GM23338 (cell line): ENCODE measurements at regions not wholly inside any gene's neighbourhood (a gene's known extent, or its start where the extent isn't known, plus 50 kb on each side); places are given as distances from the start of the nearest gene placed in this dataset.

ENCODE experiments used
- ATAC-seq: fragments of 200-7000 bp; cut with Tn5 transposase; 3 replicates; pipeline ENCODE4 v1.9.1; 2020
- DNase-seq: peaks from one replicate; pipeline ENCODE4 v3.0.0-alpha.2; 2015; ENCODE audit warnings: low spot score
- H2AFZ ChIP-seq: fragments of 200-600 bp; sonication (generic); 2 replicates; pipeline ENCODE4 v1.8.0; 2016; ENCODE audit warnings: antibody characterized with exemption, mild to moderate bottlenecking, moderate library complexity
- H3F3A ChIP-seq: fragments of 200-600 bp; sonication (generic); replicated peaks from 2 replicates; pipeline ENCODE4 v1.8.0; 2017; ENCODE audit warnings: antibody characterized with exemption, mixed run types, low read depth
- H3K27ac ChIP-seq: fragments of 200-600 bp; sonication (generic); 2 replicates; pipeline ENCODE4 v1.6.1; 2016; ENCODE audit warnings: low read depth
- H3K27me3 ChIP-seq: fragments of 200-600 bp; sonication (generic); 2 replicates; pipeline ENCODE4 v1.8.0; 2016; ENCODE audit warnings: mild to moderate bottlenecking, mixed run types, moderate library complexity; ENCODE audit not compliant: insufficient read depth
- H3K36me3 ChIP-seq: fragments of 200-600 bp; sonication (generic); 2 replicates; pipeline ENCODE4 v1.8.0; 2016; ENCODE audit warnings: mild to moderate bottlenecking; ENCODE audit not compliant: insufficient read depth
- H3K4me1 ChIP-seq: fragments of 200-600 bp; sonication (generic); 2 replicates; pipeline ENCODE4 v1.8.0; 2016; ENCODE audit warnings: mild to moderate bottlenecking, moderate library complexity; ENCODE audit not compliant: insufficient read depth
- H3K4me2 ChIP-seq: fragments of 200-600 bp; sonication (generic); 2 replicates; pipeline ENCODE4 v1.7.1; 2017; ENCODE audit warnings: mixed run types
- H3K4me3 ChIP-seq: fragments of 200-600 bp; sonication (generic); 2 replicates; pipeline ENCODE4 v1.6.1; 2016; ENCODE audit warnings: mixed run types
- H3K79me2 ChIP-seq: fragments of 200-600 bp; sonication (generic); replicated peaks from 2 replicates; pipeline ENCODE4 v1.8.0; 2017; ENCODE audit warnings: mild to moderate bottlenecking; ENCODE audit not compliant: insufficient read depth
- H3K9me2 ChIP-seq: fragments of 200-600 bp; sonication (generic); 2 replicates; pipeline ENCODE4 v1.8.0; 2017; ENCODE audit not compliant: insufficient read depth
- H4K20me1 ChIP-seq: fragments of 200-600 bp; sonication (generic); replicated peaks from 2 replicates; pipeline ENCODE4 v1.8.0; 2017; ENCODE audit warnings: mild to moderate bottlenecking; ENCODE audit not compliant: insufficient read depth
- H3K27ac Mint-ChIP-seq: 2 replicates; pipeline ENCODE4 v1.8.0; 2020; ENCODE audit warnings: inconsistent platforms, mild to moderate bottlenecking, moderate library complexity, mixed read lengths
- H3K27me3 Mint-ChIP-seq: 3 replicates; pipeline ENCODE4 v1.8.0; 2022; ENCODE audit warnings: low read depth, mild to moderate bottlenecking, moderate library complexity, mixed read lengths, inconsistent platforms; ENCODE audit not compliant: insufficient read depth, poor library complexity
- H3K36me3 Mint-ChIP-seq: 3 replicates; pipeline ENCODE4 v1.8.0; 2021; ENCODE audit warnings: low read depth, mild to moderate bottlenecking, inconsistent platforms, moderate library complexity, mixed read lengths
- H3K4me1 Mint-ChIP-seq: 3 replicates; pipeline ENCODE4 v1.8.0; 2020; ENCODE audit warnings: mild to moderate bottlenecking, inconsistent platforms, mixed read lengths
- H3K4me3 Mint-ChIP-seq: 3 replicates; pipeline ENCODE4 v1.8.0; 2021; ENCODE audit warnings: moderate library complexity, mild to moderate bottlenecking, inconsistent platforms, mixed read lengths
- H3K9me3 Mint-ChIP-seq: 3 replicates; pipeline ENCODE4 v1.8.0; 2020; ENCODE audit warnings: moderate library complexity, mild to moderate bottlenecking, inconsistent platforms, mixed read lengths
- ETS1 ChIP-seq: IDR thresholded peaks from 2 replicates; pipeline ENCODE4 v1.6.1; 2016; ENCODE audit warnings: antibody characterized with exemption
- EZH2 ChIP-seq: fragments of 200-600 bp; sonication (generic); IDR thresholded peaks from one replicate; pipeline ENCODE4 v1.8.0; 2017; ENCODE audit warnings: antibody characterized with exemption, mild to moderate bottlenecking, low read depth; ENCODE audit not compliant: unreplicated experiment
- EZH2phosphoT487 ChIP-seq: fragments of 200-600 bp; sonication (generic); IDR thresholded peaks from one replicate; pipeline ENCODE4 v1.8.1; 2018; ENCODE audit warnings: antibody characterized with exemption; ENCODE audit not compliant: unreplicated experiment
- JUNB ChIP-seq: IDR thresholded peaks from one replicate; pipeline ENCODE4 v1.6.1; 2016; ENCODE audit warnings: antibody characterized with exemption; ENCODE audit not compliant: unreplicated experiment
- NANOG ChIP-seq: IDR thresholded peaks from 2 replicates; pipeline ENCODE4 v1.6.1; 2016; ENCODE audit warnings: antibody characterized with exemption, borderline replicate concordance
- POLR2AphosphoS5 ChIP-seq: IDR thresholded peaks from 2 replicates; pipeline ENCODE4 v1.6.1; 2016; ENCODE audit warnings: antibody characterized with exemption, low read depth
- STAT1 ChIP-seq: IDR thresholded peaks from one replicate; pipeline ENCODE4 v1.6.1; 2016; ENCODE audit warnings: antibody characterized with exemption; ENCODE audit not compliant: unreplicated experiment
- ZNF114 ChIP-seq: fragments of 250-450 bp; sonication (Bioruptor Pico); IDR thresholded peaks from 2 replicates; pipeline ENCODE4 v1.5.0; 2020; ENCODE audit warnings: mild to moderate bottlenecking, moderate library complexity
- ZNF331 ChIP-seq: fragments of 250-450 bp; sonication (Bioruptor Pico); IDR thresholded peaks from 2 replicates; pipeline ENCODE4 v1.5.0; 2020; ENCODE audit warnings: low read depth, mild to moderate bottlenecking, moderate library complexity

- no peaks in the 10 kb centered on the region for H4K20me1 ChIP-seq
- H3F3A ChIP-seq, result peaks cover 4% of the 10 kb centered on the region; the same call in 1 of the 2 replicates
- DNase-seq (peak; percentile 34), ATAC-seq (peak; percentile 76)
- H3K9me2 ChIP-seq, result peaks cover 9% of the 10 kb centered on the region; the same call in 1 of the 2 replicates
- H3K27me3 ChIP-seq, result no peaks in the 10 kb centered on the region
- H3K27ac Mint-ChIP-seq, result peak overlapping the region; percentile 62
- H3K4me2 ChIP-seq, result peak overlapping the region; percentile 30
- no peaks in the 10 kb centered on the region for H3K79me2 ChIP-seq
- peaks cover 9% of the 10 kb centered on the region for H3K27me3 Mint-ChIP-seq
- H3K36me3 ChIP-seq, result no peaks in the 10 kb centered on the region; the same call in 1 of the 2 replicates
- TF ChIP-seq NANOG (no peak), POLR2AphosphoS5 (no peak), ZNF331 (CRISPR knock-in tag) (no peak), EZH2phosphoT487 (no peak), ETS1 (no peak), ZNF114 (CRISPR knock-in tag) (no peak), EZH2 (no peak)
- H3K4me3 ChIP-seq, result no peak overlapping the region
- peaks cover 17% of the 10 kb centered on the region for H3K4me1 ChIP-seq
- peaks cover 37% of the 10 kb centered on the region for H3K9me3 Mint-ChIP-seq
- H3K27ac ChIP-seq, result peak overlapping the region; percentile 68; the same call in 1 of the 2 replicates
- H2AFZ ChIP-seq, result peak overlapping the region; percentile 52
- H3K4me3 Mint-ChIP-seq, result no peak overlapping the region; the same call in 2 of the 3 replicates
- peaks cover 34% of the 10 kb centered on the region for H3K36me3 Mint-ChIP-seq
- H3K4me1 Mint-ChIP-seq, result peaks cover 16% of the 10 kb centered on the region
Measured at GRCh38 chr14:99101855-99102461, 170.0 kb downstream of the BCL11B start.

GRCh38 chr14:99116741-99117295 lies 155.2 kb downstream of the BCL11B start:
- Histone ChIP-seq H3K9me2 (no peaks in the 10 kb centered on the region), H3K36me3 (no peaks in the 10 kb centered on the region), H3K27me3 (0 out of 2 replicates have a peak, but pooled peaks cover 7% of the 10 kb centered on the region), H3K4me2 (no peak overlapping the region), H2AFZ (no peak overlapping the region), H3K79me2 (no peaks in the 10 kb centered on the region), H4K20me1 (no peaks in the 10 kb centered on the region), H3K4me3 (no peak overlapping the region), H3K27ac (no peak overlapping the region), H3F3A (no peaks in the 10 kb centered on the region), H3K4me1 (peaks cover 14% of the 10 kb centered on the region)
- DNase-seq, result no peak
- Mint-ChIP-seq H3K9me3 (no peaks in the 10 kb centered on the region), H3K4me1 (peaks cover 12% of the 10 kb centered on the region; the same call in 2 of the 3 replicates), H3K27ac (no peak overlapping the region), H3K36me3 (no peaks in the 10 kb centered on the region), H3K4me3 (no peak overlapping the region), H3K27me3 (peaks cover 7% of the 10 kb centered on the region)
- no peak for TF ChIP-seq JUNB
- TF ChIP-seq POLR2AphosphoS5, result no peak
- no peak for TF ChIP-seq STAT1
- no peak for TF ChIP-seq EZH2
- ATAC-seq, result no peak
